ENCODE measurements at regions not wholly inside any gene's neighbourhood (a gene's known extent, or its start where the extent isn't known, plus 50 kb on each side); places are given as distances from the start of the nearest gene placed in this dataset.

DNA sequence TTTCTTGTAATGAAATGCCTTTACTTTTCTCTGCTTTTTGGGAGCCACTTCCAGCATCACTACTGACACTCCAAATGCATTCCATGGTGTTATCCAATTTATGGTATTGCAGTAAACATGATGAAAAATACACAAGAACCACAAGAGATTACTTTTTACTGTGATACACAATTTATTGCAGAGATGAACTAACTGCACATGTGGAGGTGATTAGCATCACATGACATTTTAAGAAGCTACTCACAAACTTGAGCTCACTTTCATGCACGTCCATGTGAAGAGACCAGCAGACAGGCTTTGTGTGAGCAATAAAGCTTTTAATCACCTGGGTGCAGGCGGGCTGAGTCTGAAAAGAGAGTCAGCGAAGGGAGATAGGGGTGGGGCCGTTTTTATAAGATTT, 780.5 kb upstream of the GOT2 start:
- Histone ChIP-seq H4K20me1 (ENCODE audit: control insufficient read depth, insufficient read depth, low read depth, low read length) (no peaks in the 10 kb centered on the region), H3K4me1 (ENCODE audit: control insufficient read depth, low read length) (no peaks in the 10 kb centered on the region), H3K9me2 (replicated peaks; ENCODE audit: control insufficient read depth, low read length) (no peaks in the 10 kb centered on the region), H3F3A (ENCODE audit: control insufficient read depth, insufficient read depth) (no peaks in the 10 kb centered on the region), H3K79me2 (ENCODE audit: control insufficient read depth, low read length) (no peaks in the 10 kb centered on the region), H3K27me3 (ENCODE audit: control insufficient read depth, low read length) (no peaks in the 10 kb centered on the region), H3K9me3 (ENCODE audit: control insufficient read depth, insufficient read depth, low read length) (no peaks in the 10 kb centered on the region), H3K4me3 (ENCODE audit: low read length) (no peak overlapping the region), H3K27ac (ENCODE audit: low read depth, low read length) (no peak overlapping the region), H3K36me3 (ENCODE audit: control insufficient read depth, low read length) (no peaks in the 10 kb centered on the region), H3K4me2 (ENCODE audit: low read length) (no peak overlapping the region)
- no peak for TF ChIP-seq EZH2phosphoT487 (IDR thresholded peaks at IDR 0.05; ENCODE audit: borderline replicate concordance, low read length)
- TF ChIP-seq, protein P1, sequence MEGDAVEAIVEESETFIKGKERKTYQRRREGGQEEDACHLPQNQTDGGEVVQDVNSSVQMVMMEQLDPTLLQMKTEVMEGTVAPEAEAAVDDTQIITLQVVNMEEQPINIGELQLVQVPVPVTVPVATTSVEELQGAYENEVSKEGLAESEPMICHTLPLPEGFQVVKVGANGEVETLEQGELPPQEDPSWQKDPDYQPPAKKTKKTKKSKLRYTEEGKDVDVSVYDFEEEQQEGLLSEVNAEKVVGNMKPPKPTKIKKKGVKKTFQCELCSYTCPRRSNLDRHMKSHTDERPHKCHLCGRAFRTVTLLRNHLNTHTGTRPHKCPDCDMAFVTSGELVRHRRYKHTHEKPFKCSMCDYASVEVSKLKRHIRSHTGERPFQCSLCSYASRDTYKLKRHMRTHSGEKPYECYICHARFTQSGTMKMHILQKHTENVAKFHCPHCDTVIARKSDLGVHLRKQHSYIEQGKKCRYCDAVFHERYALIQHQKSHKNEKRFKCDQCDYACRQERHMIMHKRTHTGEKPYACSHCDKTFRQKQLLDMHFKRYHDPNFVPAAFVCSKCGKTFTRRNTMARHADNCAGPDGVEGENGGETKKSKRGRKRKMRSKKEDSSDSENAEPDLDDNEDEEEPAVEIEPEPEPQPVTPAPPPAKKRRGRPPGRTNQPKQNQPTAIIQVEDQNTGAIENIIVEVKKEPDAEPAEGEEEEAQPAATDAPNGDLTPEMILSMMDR (IDR thresholded peaks at IDR 0.05; ENCODE audit: low read depth, low read length, poor library complexity, severe bottlenecking) = no peak

DNA sequence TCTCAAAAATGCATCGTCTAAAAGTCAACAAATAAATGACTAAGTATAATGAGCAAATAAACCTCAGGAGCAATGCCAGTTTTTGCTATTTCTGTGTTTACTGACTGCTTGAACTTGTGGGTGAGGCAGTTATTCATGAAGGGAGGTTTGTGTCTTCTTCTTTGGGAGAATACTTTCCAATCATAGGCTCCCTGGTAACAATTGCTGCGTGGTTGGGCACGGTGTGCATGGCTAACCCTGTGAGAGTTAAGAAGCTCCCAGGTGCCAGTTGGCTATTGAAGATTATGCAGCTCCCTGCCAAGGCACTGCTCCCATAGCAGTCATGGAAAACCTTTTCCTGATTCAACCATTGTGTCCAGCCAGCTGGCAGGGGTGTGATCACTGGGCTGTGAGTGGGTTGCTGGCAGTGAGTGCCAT, 775.9 kb upstream of the GOT2 start:
- no peaks in the 10 kb centered on the region for H3F3A ChIP-seq (ENCODE audit: control insufficient read depth, insufficient read depth)
- no peaks in the 10 kb centered on the region for H3K4me1 ChIP-seq (ENCODE audit: control insufficient read depth, low read length)
- TF ChIP-seq, protein P1 (IDR thresholded peaks at IDR 0.05; ENCODE audit: low read depth, low read length, poor library complexity, severe bottlenecking) = no peak
- TF ChIP-seq EZH2phosphoT487 (IDR thresholded peaks at IDR 0.05; ENCODE audit: borderline replicate concordance, low read length) = no peak
- no peaks in the 10 kb centered on the region for H3K36me3 ChIP-seq (ENCODE audit: control insufficient read depth, low read length)
- no peak overlapping the region for H3K27ac ChIP-seq (ENCODE audit: low read depth, low read length)
- H3K27me3 ChIP-seq (ENCODE audit: control insufficient read depth, low read length) = no peaks in the 10 kb centered on the region
- H3K4me2 ChIP-seq (ENCODE audit: low read length) = no peak overlapping the region
- no peaks in the 10 kb centered on the region for H3K79me2 ChIP-seq (ENCODE audit: control insufficient read depth, low read length)
- H3K9me2 ChIP-seq (replicated peaks; ENCODE audit: control insufficient read depth, low read length) = no peaks in the 10 kb centered on the region
- H3K4me3 ChIP-seq (ENCODE audit: low read length) = no peak overlapping the region
- H3K9me3 ChIP-seq (ENCODE audit: control insufficient read depth, insufficient read depth, low read length) = no peaks in the 10 kb centered on the region
- no peaks in the 10 kb centered on the region for H4K20me1 ChIP-seq (ENCODE audit: control insufficient read depth, insufficient read depth, low read depth, low read length)

DNA sequence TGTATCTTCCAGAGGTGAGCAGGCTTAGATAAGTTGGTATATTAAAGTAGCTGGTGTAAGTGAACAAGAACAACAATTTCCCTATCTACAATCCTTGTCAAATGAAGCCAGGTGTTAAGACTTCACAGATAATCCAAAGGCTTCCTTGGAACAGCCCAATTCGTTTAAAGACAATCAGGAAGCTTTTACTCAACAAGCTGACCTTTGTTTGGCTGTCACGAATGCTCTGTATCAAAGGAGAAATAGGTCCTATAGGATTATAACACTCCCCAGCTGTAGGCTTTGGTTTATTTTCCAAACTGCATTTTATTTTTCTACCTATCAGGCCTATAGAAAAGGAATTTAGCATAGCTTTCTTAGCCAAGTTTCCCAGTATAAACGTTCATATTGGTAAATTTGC, 766.5 kb upstream of the GOT2 start:
- Histone ChIP-seq H3K4me1 (ENCODE audit: control insufficient read depth, low read length) (no peaks in the 10 kb centered on the region), H3K36me3 (ENCODE audit: control insufficient read depth, low read length) (no peaks in the 10 kb centered on the region), H3K9me2 (replicated peaks; ENCODE audit: control insufficient read depth, low read length) (no peaks in the 10 kb centered on the region), H4K20me1 (ENCODE audit: control insufficient read depth, insufficient read depth, low read depth, low read length) (no peaks in the 10 kb centered on the region), H3F3A (ENCODE audit: control insufficient read depth, insufficient read depth) (no peaks in the 10 kb centered on the region), H3K27ac (ENCODE audit: low read depth, low read length) (no peak overlapping the region), H3K79me2 (ENCODE audit: control insufficient read depth, low read length) (no peaks in the 10 kb centered on the region), H3K4me2 (ENCODE audit: low read length) (no peak overlapping the region), H3K4me3 (ENCODE audit: low read length) (no peak overlapping the region), H3K27me3 (ENCODE audit: control insufficient read depth, low read length) (no peaks in the 10 kb centered on the region), H3K9me3 (ENCODE audit: control insufficient read depth, insufficient read depth, low read length) (no peaks in the 10 kb centered on the region)
- TF ChIP-seq, protein P1 (IDR thresholded peaks at IDR 0.05; ENCODE audit: low read depth, low read length, poor library complexity, severe bottlenecking) = no peak
- TF ChIP-seq EZH2phosphoT487 (IDR thresholded peaks at IDR 0.05; ENCODE audit: borderline replicate concordance, low read length) = no peak

DNA sequence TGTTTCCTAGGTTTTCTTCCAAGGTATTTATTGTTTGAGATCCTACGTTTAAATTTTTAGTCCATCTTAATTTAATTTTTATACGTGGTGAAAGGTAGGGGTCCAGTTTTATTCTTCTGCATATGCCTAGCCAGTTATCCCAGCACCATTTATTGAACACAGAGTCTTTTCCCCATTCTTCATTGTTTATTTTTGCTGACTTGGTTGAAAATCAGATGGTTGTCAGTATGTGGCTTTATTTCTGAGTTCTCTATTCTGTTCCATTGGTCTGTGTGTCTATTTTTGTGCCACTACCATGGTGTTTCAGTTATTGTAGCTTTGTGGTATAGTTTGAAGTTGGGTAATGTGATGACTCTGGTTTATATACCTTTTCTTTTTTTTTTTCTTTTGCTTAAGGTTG, 753.0 kb upstream of the GOT2 start:
- Histone ChIP-seq H3K4me3 (ENCODE audit: low read length) (no peak overlapping the region), H3K27me3 (ENCODE audit: control insufficient read depth, low read length) (no peaks in the 10 kb centered on the region), H3K4me2 (ENCODE audit: low read length) (no peak overlapping the region), H3K9me3 (ENCODE audit: control insufficient read depth, insufficient read depth, low read length) (no peaks in the 10 kb centered on the region), H3K79me2 (ENCODE audit: control insufficient read depth, low read length) (no peaks in the 10 kb centered on the region), H3K27ac (ENCODE audit: low read depth, low read length) (no peak overlapping the region), H3K4me1 (ENCODE audit: control insufficient read depth, low read length) (no peaks in the 10 kb centered on the region), H3F3A (ENCODE audit: control insufficient read depth, insufficient read depth) (no peaks in the 10 kb centered on the region), H4K20me1 (ENCODE audit: control insufficient read depth, insufficient read depth, low read depth, low read length) (no peaks in the 10 kb centered on the region), H3K36me3 (ENCODE audit: control insufficient read depth, low read length) (no peaks in the 10 kb centered on the region), H3K9me2 (replicated peaks; ENCODE audit: control insufficient read depth, low read length) (no peaks in the 10 kb centered on the region)
- no peak for TF ChIP-seq EZH2phosphoT487 (IDR thresholded peaks at IDR 0.05; ENCODE audit: borderline replicate concordance, low read length)
- TF ChIP-seq, protein P1 (IDR thresholded peaks at IDR 0.05; ENCODE audit: low read depth, low read length, poor library complexity, severe bottlenecking) = no peak

Data from DOHH2 (cell line).